Mesenchymal stem cell (in vitro differentiated cells and primary cell): ENCODE measurements at regions not wholly inside any gene's neighbourhood (a gene's known extent, or its start where the extent isn't known, plus 50 kb on each side); places are given as distances from the start of the nearest gene placed in this dataset.
"Not testable (repeated sequence)": the region's sequence is repeated elsewhere in the genome, so short reads cannot be mapped to it uniquely, and the experiment has no call there.

Source experiments
- DNase-seq: peaks from one replicate; pipeline ENCODE4 v3.0.0-alpha.2; 2013
- H2AFZ ChIP-seq: one replicate; pipeline ENCODE4 v1.6.1; 2013; ENCODE audit warnings: low read depth, mild to moderate bottlenecking, control low read depth, inconsistent platforms, low read length, moderate library complexity
- H2AK5ac ChIP-seq: 2 replicates; pipeline ENCODE4 v1.6.1; 2013; ENCODE audit warnings: low read length, moderate library complexity, mild to moderate bottlenecking, inconsistent platforms; ENCODE audit not compliant: severe bottlenecking
- H2BK120ac ChIP-seq: one replicate; pipeline ENCODE4 v1.6.1; 2013; ENCODE audit warnings: low read depth, mild to moderate bottlenecking, inconsistent platforms, low read length, moderate library complexity
- H2BK12ac ChIP-seq, 2 experiments: one replicate each; pipeline ENCODE4 v1.6.1; 2013; ENCODE audit warnings: inconsistent platforms in 2 of 2, low read length in 2 of 2, mild to moderate bottlenecking in 2 of 2, moderate library complexity in 2 of 2, control low read depth in 1 of 2
- H2BK15ac ChIP-seq: one replicate; pipeline ENCODE4 v1.6.1; 2013; ENCODE audit warnings: mild to moderate bottlenecking, low read depth, inconsistent platforms; ENCODE audit not compliant: poor library complexity, severe bottlenecking
- H2BK5ac ChIP-seq: 2 replicates; pipeline ENCODE4 v1.6.1; 2013; ENCODE audit warnings: low read depth, mild to moderate bottlenecking, low read length, control low read depth, inconsistent platforms; ENCODE audit not compliant: poor library complexity, severe bottlenecking
- H3K14ac ChIP-seq, 2 experiments: one replicate each; pipeline ENCODE4 v1.6.1; 2013; ENCODE audit warnings: inconsistent platforms in 2 of 2, low read length in 2 of 2, control low read depth in 1 of 2, mild to moderate bottlenecking in 1 of 2, moderate library complexity in 1 of 2
- H3K18ac ChIP-seq, 2 experiments: one replicate each; pipeline ENCODE4 v1.6.1; 2013; ENCODE audit warnings: inconsistent platforms in 2 of 2, low read length in 2 of 2, control low read depth in 1 of 2, low read depth in 1 of 2, mild to moderate bottlenecking in 1 of 2
- H3K23ac ChIP-seq, 2 experiments: one replicate each; pipeline ENCODE4 v1.6.1; 2013; ENCODE audit warnings: inconsistent platforms in 2 of 2, low read length in 2 of 2, mild to moderate bottlenecking in 2 of 2, moderate library complexity in 2 of 2, control low read depth in 1 of 2
- H3K27ac ChIP-seq: 2 replicates; pipeline ENCODE4 v1.5.1; 2013; ENCODE audit warnings: mild to moderate bottlenecking, moderate library complexity, low read length, control low read depth, inconsistent platforms; ENCODE audit not compliant: poor library complexity, severe bottlenecking
- H3K27me3 ChIP-seq, 2 experiments: 2 replicates each; pipeline versions ENCODE4 v1.6.1 to v1.7.0; 2013; ENCODE audit warnings: low read length in 2 of 2, mild to moderate bottlenecking in 2 of 2, moderate library complexity in 2 of 2, control low read depth in 1 of 2, inconsistent platforms in 1 of 2; ENCODE audit not compliant: control insufficient read depth in 1 of 2, insufficient read depth in 1 of 2
- H3K36me3 ChIP-seq, 2 experiments: 2 replicates each; pipeline versions ENCODE4 v1.6.1 to v1.7.0; 2013; ENCODE audit warnings: low read length in 2 of 2, control low read depth in 1 of 2, inconsistent platforms in 1 of 2, low read depth in 1 of 2, mild to moderate bottlenecking in 1 of 2; ENCODE audit not compliant: insufficient read depth in 2 of 2, control insufficient read depth in 1 of 2
- H3K4ac ChIP-seq, 2 experiments: one replicate each; pipeline ENCODE4 v1.6.1; 2013; ENCODE audit warnings: inconsistent platforms in 2 of 2, low read length in 2 of 2, mild to moderate bottlenecking in 2 of 2, moderate library complexity in 2 of 2, control low read depth in 1 of 2, low read depth in 1 of 2
- H3K4me1 ChIP-seq: 2 replicates; pipeline ENCODE4 v1.6.1; 2013; ENCODE audit warnings: low read depth, low read length, control low read depth; ENCODE audit not compliant: control insufficient read depth, insufficient read depth
- H3K4me2 ChIP-seq: 2 replicates; pipeline ENCODE4 v1.6.1; 2013; ENCODE audit warnings: low read length, mild to moderate bottlenecking, inconsistent platforms; ENCODE audit not compliant: poor library complexity, severe bottlenecking
- H3K4me3 ChIP-seq, 2 experiments: 2 replicates each; pipeline versions ENCODE4 v1.5.1 to v1.7.0; 2013; ENCODE audit warnings: low read length in 2 of 2, mild to moderate bottlenecking in 2 of 2, control low read depth in 1 of 2, low read depth in 1 of 2; ENCODE audit not compliant: insufficient read depth in 1 of 2
- H3K79me1 ChIP-seq: replicated peaks from 2 replicates; pipeline ENCODE4 v1.6.1; 2013; ENCODE audit warnings: mild to moderate bottlenecking, control low read depth, low read length, inconsistent platforms; ENCODE audit not compliant: poor library complexity, severe bottlenecking
- H3K9ac ChIP-seq: 2 replicates; pipeline ENCODE4 v1.7.0; 2013; ENCODE audit warnings: mild to moderate bottlenecking, low read length, moderate library complexity
- H3K9me3 ChIP-seq: 2 replicates; pipeline ENCODE4 v1.7.0; 2013; ENCODE audit warnings: mild to moderate bottlenecking, low read length; ENCODE audit not compliant: control insufficient read depth
- H4K8ac ChIP-seq: one replicate; pipeline ENCODE4 v1.6.1; 2013; ENCODE audit warnings: inconsistent platforms, mild to moderate bottlenecking, low read length, moderate library complexity
- H4K91ac ChIP-seq: one replicate; pipeline ENCODE4 v1.6.1; 2013; ENCODE audit warnings: mild to moderate bottlenecking, low read length, inconsistent platforms
- WGBS: methylation state at CpG from one replicate; pipeline ENCODE4 v1.1.7; 2013; ENCODE audit warnings: mixed read lengths; 5-methylcytosine and 5-hydroxymethylcytosine counted together

GRCh38 chr6:51199733-51200260 is 381.1 kb downstream of the TFAP2B start:
- H2AK5ac ChIP-seq: no peak overlapping the region
- peaks cover 7% of the 10 kb centered on the region for H3K9me3 ChIP-seq
- no peak overlapping the region for H3K9ac ChIP-seq
- H2BK12ac ChIP-seq: no peak overlapping the region
- no peak overlapping the region for H3K4me2 ChIP-seq
- H3K4ac ChIP-seq: no peak overlapping the region
- H2BK5ac ChIP-seq: no peak overlapping the region
- no peak overlapping the region for H2BK120ac ChIP-seq
- H2BK15ac ChIP-seq: no peak overlapping the region
- no peaks in the 10 kb centered on the region for H3K27me3 ChIP-seq
- no peak overlapping the region for H4K8ac ChIP-seq
- H3K18ac ChIP-seq: no peak overlapping the region
- H2AFZ ChIP-seq: no peak overlapping the region
- no peak for DNase-seq
- no peak overlapping the region for H3K27ac ChIP-seq
- H3K14ac ChIP-seq: no peak overlapping the region
- WGBS: 59% methylated on average over 3 of the region's 5 CpGs
- no peak overlapping the region for H3K23ac ChIP-seq
- no peak overlapping the region for H3K4me3 ChIP-seq
- no peaks in the 10 kb centered on the region for H3K4me1 ChIP-seq
- H4K91ac ChIP-seq: no peak overlapping the region
- no peaks in the 10 kb centered on the region for H3K79me1 ChIP-seq
- H3K36me3 ChIP-seq: no peaks in the 10 kb centered on the region

GRCh38 chr6:51200676-51201075 is 382.0 kb downstream of the TFAP2B start:
- no peak overlapping the region for H3K9ac ChIP-seq
- H3K36me3 ChIP-seq: no peaks in the 10 kb centered on the region
- H3K4me3 ChIP-seq: no peak overlapping the region
- no peak overlapping the region for H2BK120ac ChIP-seq
- H3K9me3 ChIP-seq: peaks cover 4% of the 10 kb centered on the region
- H3K79me1 ChIP-seq: no peaks in the 10 kb centered on the region
- H4K8ac ChIP-seq: no peak overlapping the region
- H2BK5ac ChIP-seq: no peak overlapping the region
- no peaks in the 10 kb centered on the region for H3K27me3 ChIP-seq
- WGBS: 69% methylated on average over 1 of the region's 1 CpG
- no peak overlapping the region for H3K23ac ChIP-seq
- H3K4me1 ChIP-seq: no peaks in the 10 kb centered on the region
- H2BK15ac ChIP-seq: no peak overlapping the region
- no peak overlapping the region for H3K27ac ChIP-seq
- no peak overlapping the region for H3K4me2 ChIP-seq
- H3K18ac ChIP-seq: no peak overlapping the region
- no peak overlapping the region for H3K14ac ChIP-seq
- no peak overlapping the region for H2BK12ac ChIP-seq
- no peak for DNase-seq
- H2AFZ ChIP-seq: no peak overlapping the region
- no peak overlapping the region for H2AK5ac ChIP-seq
- H3K4ac ChIP-seq: no peak overlapping the region
- H4K91ac ChIP-seq: no peak overlapping the region

GRCh38 chr6:51202653-51203052 is 384.0 kb downstream of the TFAP2B start:
- H3K9ac ChIP-seq, H2AFZ ChIP-seq, H2BK5ac ChIP-seq, H3K23ac ChIP-seq, H3K18ac ChIP-seq, H3K4me2 ChIP-seq, H3K9me3 ChIP-seq, H3K36me3 ChIP-seq, H3K27me3 ChIP-seq, H3K4ac ChIP-seq, H3K27ac ChIP-seq, H3K79me1 ChIP-seq, DNase-seq, H4K8ac ChIP-seq, H2BK120ac ChIP-seq, H3K4me3 ChIP-seq, H3K14ac ChIP-seq, H2BK15ac ChIP-seq, H4K91ac ChIP-seq, H3K4me1 ChIP-seq, H2AK5ac ChIP-seq, H2BK12ac ChIP-seq: not testable (repeated sequence)
- WGBS: 95% methylated on average over 4 of the region's 13 CpGs

GRCh38 chr6:51203504-51203903 is 384.8 kb downstream of the TFAP2B start:
- H3K27ac ChIP-seq: no peak overlapping the region
- H3K27me3 ChIP-seq: no peaks in the 10 kb centered on the region
- H2BK15ac ChIP-seq: no peak overlapping the region
- H2BK5ac ChIP-seq: no peak overlapping the region
- H3K4me2 ChIP-seq: no peak overlapping the region
- no peak overlapping the region for H2AFZ ChIP-seq
- H3K36me3 ChIP-seq: no peaks in the 10 kb centered on the region
- no peak overlapping the region for H4K8ac ChIP-seq
- H2BK12ac ChIP-seq: no peak overlapping the region
- no peak overlapping the region for H2AK5ac ChIP-seq
- no peak overlapping the region for H3K14ac ChIP-seq
- no peak overlapping the region for H3K9ac ChIP-seq
- H3K4ac ChIP-seq: no peak overlapping the region
- no peak overlapping the region for H3K23ac ChIP-seq
- H3K4me1 ChIP-seq: no peaks in the 10 kb centered on the region
- peaks cover 3% of the 10 kb centered on the region for H3K9me3 ChIP-seq
- H3K18ac ChIP-seq: no peak overlapping the region
- no peak overlapping the region for H3K4me3 ChIP-seq
- WGBS: no CpG with 5 or more reads among the region's 1 CpG
- no peak for DNase-seq
- no peak overlapping the region for H4K91ac ChIP-seq
- no peak overlapping the region for H2BK120ac ChIP-seq
- H3K79me1 ChIP-seq: no peaks in the 10 kb centered on the region
